GM12892 (cell line): ENCODE measurements at regions not wholly inside any gene's neighbourhood (a gene's known extent, or its start where the extent isn't known, plus 50 kb on each side); places are given as distances from the start of the nearest gene placed in this dataset.

ENCODE experiments used
- POLR2A ChIP-seq: IDR thresholded peaks from 2 replicates; pipeline ENCODE4 v1.6.1; 2011; ENCODE audit warnings: low read depth, low read length, control low read depth
- POLR2AphosphoS5 ChIP-seq: IDR thresholded peaks from 2 replicates; pipeline ENCODE4 v1.6.1; 2011; ENCODE audit warnings: low read depth, low read length, control low read depth

GRCh38 chr5:4113426-4113825 lies 517.8 kb downstream of the IRX1 start:
- TF ChIP-seq POLR2A (no peak), POLR2AphosphoS5 (no peak)
